H9 (cell line): ENCODE measurements at regions not wholly inside any gene's neighbourhood (a gene's known extent, or its start where the extent isn't known, plus 50 kb on each side); places are given as distances from the start of the nearest gene placed in this dataset.

ENCODE experiments used
- DNase-seq: peaks from one replicate; pipeline ENCODE4 v3.0.0-alpha.2; 2017
- H2AFZ ChIP-seq: one replicate; pipeline ENCODE4 v1.6.1; 2013; ENCODE audit warnings: mild to moderate bottlenecking, low read length, control low read depth, moderate library complexity
- H2AK5ac ChIP-seq: 2 replicates; pipeline ENCODE4 v1.6.1; 2013; ENCODE audit warnings: low read length, control low read depth, mixed read lengths; ENCODE audit not compliant: insufficient read length
- H2BK120ac ChIP-seq: one replicate; pipeline ENCODE4 v1.6.1; 2013; ENCODE audit warnings: low read depth, mild to moderate bottlenecking, low read length, control low read depth, inconsistent platforms; ENCODE audit not compliant: poor library complexity, severe bottlenecking
- H2BK12ac ChIP-seq: 2 replicates; pipeline ENCODE4 v1.6.1; 2013; ENCODE audit warnings: low read length, control low read depth, mixed read lengths, low read depth; ENCODE audit not compliant: insufficient read length
- H2BK15ac ChIP-seq: 2 replicates; pipeline ENCODE4 v1.6.1; 2013; ENCODE audit warnings: low read depth, low read length, control low read depth
- H2BK20ac ChIP-seq: one replicate; pipeline ENCODE4 v1.6.1; 2013; ENCODE audit warnings: low read depth, mild to moderate bottlenecking, low read length, control low read depth, inconsistent platforms; ENCODE audit not compliant: poor library complexity, severe bottlenecking
- H2BK5ac ChIP-seq: 2 replicates; pipeline ENCODE4 v1.6.1; 2013; ENCODE audit warnings: low read length, control low read depth, mixed read lengths; ENCODE audit not compliant: insufficient read length
- H3K14ac ChIP-seq: 2 replicates; pipeline ENCODE4 v1.6.1; 2013; ENCODE audit warnings: low read length, control low read depth; ENCODE audit not compliant: insufficient read depth
- H3K18ac ChIP-seq: 2 replicates; pipeline ENCODE4 v1.6.1; 2013; ENCODE audit warnings: low read depth, mild to moderate bottlenecking, mixed read lengths, low read length, control low read depth; ENCODE audit not compliant: insufficient read length
- H3K23ac ChIP-seq: 2 replicates; pipeline ENCODE4 v1.6.1; 2013; ENCODE audit warnings: low read length, control low read depth, mixed read lengths, low read depth; ENCODE audit not compliant: insufficient read length
- H3K23me2 ChIP-seq: 2 replicates; pipeline ENCODE4 v1.6.1; 2013; ENCODE audit warnings: low read depth, mild to moderate bottlenecking, mixed read lengths, low read length, control low read depth; ENCODE audit not compliant: insufficient read length, poor library complexity, severe bottlenecking
- H3K27ac ChIP-seq: 2 replicates; pipeline ENCODE4 v1.5.1; 2013; ENCODE audit warnings: low read length, control low read depth, mixed read lengths, low read depth; ENCODE audit not compliant: insufficient read length
- H3K27me3 ChIP-seq: 2 replicates; pipeline ENCODE4 v1.6.1; 2013; ENCODE audit warnings: low read length, control low read depth, inconsistent platforms; ENCODE audit not compliant: insufficient read depth
- H3K4ac ChIP-seq: 2 replicates; pipeline ENCODE4 v1.6.1; 2013; ENCODE audit warnings: low read depth, mild to moderate bottlenecking, control low read depth, inconsistent platforms, low read length, moderate library complexity
- H3K4me1 ChIP-seq: 2 replicates; pipeline ENCODE4 v1.6.1; 2013; ENCODE audit warnings: low read length, control low read depth, inconsistent platforms; ENCODE audit not compliant: insufficient read depth
- H3K4me2 ChIP-seq: 2 replicates; pipeline ENCODE4 v1.6.1; 2013; ENCODE audit warnings: low read length, control low read depth, mixed read lengths; ENCODE audit not compliant: insufficient read length, insufficient read depth
- H3K56ac ChIP-seq: 2 replicates; pipeline ENCODE4 v1.6.1; 2013; ENCODE audit warnings: low read depth, mild to moderate bottlenecking, mixed read lengths, low read length, control low read depth; ENCODE audit not compliant: insufficient read length
- H3K79me1 ChIP-seq: 2 replicates; pipeline ENCODE4 v1.6.1; 2013; ENCODE audit warnings: low read depth, mild to moderate bottlenecking, moderate library complexity, low read length, control low read depth, inconsistent platforms; ENCODE audit not compliant: insufficient read depth, poor library complexity, severe bottlenecking
- H3K79me2 ChIP-seq: 2 replicates; pipeline ENCODE4 v1.6.1; 2013; ENCODE audit warnings: low read length, control low read depth, inconsistent platforms; ENCODE audit not compliant: insufficient read depth
- H3K9ac ChIP-seq: 2 replicates; pipeline ENCODE4 v1.6.1; 2013; ENCODE audit warnings: low read length, control low read depth, mixed read lengths; ENCODE audit not compliant: insufficient read length; ENCODE audit errors: extremely low read depth
- H3K9me3 ChIP-seq: one replicate; pipeline ENCODE4 v1.6.1; 2013; ENCODE audit warnings: low read depth, low read length, inconsistent platforms; ENCODE audit not compliant: control insufficient read depth
- H3T11ph ChIP-seq: one replicate; pipeline ENCODE4 v1.6.1; 2013; ENCODE audit warnings: mild to moderate bottlenecking, low read length, control low read depth, inconsistent platforms
- H4K20me1 ChIP-seq: one replicate; pipeline ENCODE4 v1.6.1; 2013; ENCODE audit not compliant: control insufficient read depth, insufficient read length, insufficient read depth
- H4K5ac ChIP-seq: 2 replicates; pipeline ENCODE4 v1.6.1; 2013; ENCODE audit warnings: low read depth, mild to moderate bottlenecking, mixed read lengths, low read length, control low read depth; ENCODE audit not compliant: insufficient read length
- H4K8ac ChIP-seq: replicated peaks from 2 replicates; pipeline ENCODE4 v1.6.1; 2013; ENCODE audit warnings: low read length, control low read depth, mixed read lengths, low read depth; ENCODE audit not compliant: insufficient read length
- H4K91ac ChIP-seq: 2 replicates; pipeline ENCODE4 v1.6.1; 2013; ENCODE audit warnings: low read depth, mild to moderate bottlenecking, moderate library complexity, mixed read lengths, low read length, control low read depth; ENCODE audit not compliant: insufficient read length
- H3K27ac Mint-ChIP-seq, 3 experiments: 2 replicates in 2 of 3; 3 replicates in 1 of 3; pipeline ENCODE4 v1.8.0; 2020 to 2021; ENCODE audit warnings: mixed read lengths in 3 of 3, mild to moderate bottlenecking in 1 of 3, moderate library complexity in 1 of 3
- H3K27me3 Mint-ChIP-seq: 2 replicates; pipeline ENCODE4 v1.8.0; 2021; ENCODE audit warnings: low read depth, mild to moderate bottlenecking, moderate library complexity, mixed read lengths
- H3K36me3 Mint-ChIP-seq, 3 experiments: 2 replicates in 2 of 3; 3 replicates in 1 of 3; pipeline ENCODE4 v1.8.0; 2020 to 2021; ENCODE audit warnings: low read depth in 3 of 3, mixed read lengths in 3 of 3; ENCODE audit not compliant: insufficient read depth in 1 of 3
- H3K4me1 Mint-ChIP-seq, 2 experiments: 2 replicates each; pipeline ENCODE4 v1.8.0; 2020; ENCODE audit warnings: mixed read lengths in 2 of 2
- H3K4me3 Mint-ChIP-seq, 2 experiments: 2 replicates in 1 of 2; 3 replicates in 1 of 2; pipeline ENCODE4 v1.8.0; 2020 to 2021; ENCODE audit warnings: mild to moderate bottlenecking in 2 of 2, mixed read lengths in 2 of 2, moderate library complexity in 1 of 2
- H3K9me3 Mint-ChIP-seq, 2 experiments: 2 replicates in 1 of 2; 3 replicates in 1 of 2; pipeline ENCODE4 v1.8.0; 2020; ENCODE audit warnings: mild to moderate bottlenecking in 2 of 2, mixed read lengths in 2 of 2, moderate library complexity in 1 of 2
- CTCF ChIP-seq: fragments of 200-600 bp; sonication (generic); conservative IDR thresholded peaks from 3 replicates; pipeline ENCODE4 v1.8.0; 2021; ENCODE audit warnings: antibody characterized with exemption, mild to moderate bottlenecking
- WGBS: extraction: QIAGEN DNeasy Blood & Tissue Kit; methylation state at CpG from one replicate; pipeline ENCODE4 v1.1.7; 2013; ENCODE audit warnings: missing lambda C conversion rate, low lambda C conversion rate, mixed read lengths; ENCODE audit not compliant: insufficient read length; ENCODE audit errors: extremely low coverage; 5-methylcytosine and 5-hydroxymethylcytosine counted together

DNA sequence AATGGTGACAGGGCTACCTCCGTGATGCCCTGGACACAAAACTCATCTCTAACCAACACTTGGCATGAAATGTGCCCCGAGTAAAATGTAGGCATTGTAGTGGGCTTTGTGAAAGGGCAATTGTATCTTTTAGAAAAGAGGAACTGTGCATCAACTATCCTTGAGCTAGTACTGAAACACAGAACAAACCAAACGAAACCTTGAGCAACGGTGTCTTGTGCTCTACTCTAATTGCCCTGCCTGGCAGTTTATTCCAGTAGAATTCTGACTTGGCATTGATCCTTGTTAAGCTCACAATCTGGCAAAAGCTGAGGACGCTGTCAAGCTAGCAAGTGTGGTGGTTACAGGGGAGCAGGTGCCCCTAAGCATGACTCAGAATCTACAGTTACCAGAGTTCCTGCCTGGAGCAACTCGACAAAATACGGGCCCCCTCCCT is 707.1 kb upstream of the SPRY2 start:
- WGBS = no CpG with 5 or more reads among the region's 7 CpGs
- H3K23ac ChIP-seq = no peak overlapping the region
- H3K9ac ChIP-seq = no peak overlapping the region
- no peaks in the 10 kb centered on the region for H3K36me3 Mint-ChIP-seq
- no peak overlapping the region for H3K14ac ChIP-seq
- TF ChIP-seq CTCF = no peak
- H3K79me2 ChIP-seq = no peaks in the 10 kb centered on the region
- H3K4ac ChIP-seq = no peak overlapping the region
- no peak overlapping the region for H3K56ac ChIP-seq
- H3K27ac ChIP-seq = no peak overlapping the region
- no peak overlapping the region for H2BK20ac ChIP-seq
- H4K20me1 ChIP-seq = no peaks in the 10 kb centered on the region
- H3K4me1 Mint-ChIP-seq = no peaks in the 10 kb centered on the region
- H3K23me2 ChIP-seq = no peaks in the 10 kb centered on the region
- no peak overlapping the region for H2AFZ ChIP-seq
- no peaks in the 10 kb centered on the region for H3K79me1 ChIP-seq
- H3K27me3 Mint-ChIP-seq = no peaks in the 10 kb centered on the region
- no peak for DNase-seq
- H2AK5ac ChIP-seq = no peak overlapping the region
- H2BK15ac ChIP-seq = no peak overlapping the region
- H3K4me1 ChIP-seq = no peaks in the 10 kb centered on the region
- no peak overlapping the region for H4K91ac ChIP-seq
- no peaks in the 10 kb centered on the region for H3K9me3 ChIP-seq
- no peak overlapping the region for H4K8ac ChIP-seq
- H2BK12ac ChIP-seq = no peak overlapping the region
- no peak overlapping the region for H3K27ac Mint-ChIP-seq
- H3K9me3 Mint-ChIP-seq = no peaks in the 10 kb centered on the region
- no peak overlapping the region for H3K4me2 ChIP-seq
- H4K5ac ChIP-seq = no peak overlapping the region
- H3K27me3 ChIP-seq = no peaks in the 10 kb centered on the region
- H3T11ph ChIP-seq = no peak overlapping the region
- H2BK120ac ChIP-seq = no peak overlapping the region
- H3K18ac ChIP-seq = no peak overlapping the region
- no peak overlapping the region for H2BK5ac ChIP-seq
- no peak overlapping the region for H3K4me3 Mint-ChIP-seq
